ENCODE measurements at regions not wholly inside any gene's neighbourhood (a gene's known extent, or its start where the extent isn't known, plus 50 kb on each side); places are given as distances from the start of the nearest gene placed in this dataset.

GRCh38 chr1:221290669-221291068 is 411.4 kb downstream of the HLX start:
- no peak for TF ChIP-seq CTCF (IDR thresholded peaks at IDR 0.05; ENCODE audit: insufficient read depth, low read length)
- TF ChIP-seq REST (IDR thresholded peaks at IDR 0.05; ENCODE audit: insufficient replicate concordance, low read depth): no peak
- TF ChIP-seq POLR2AphosphoS5 (IDR thresholded peaks at IDR 0.05; ENCODE audit: low read depth): no peak
- TF ChIP-seq SPI1 (IDR thresholded peaks at IDR 0.05; ENCODE audit: borderline replicate concordance, low read depth): no peak
- TF ChIP-seq GABPA (IDR thresholded peaks at IDR 0.05; ENCODE audit: low read depth): no peak
- Histone ChIP-seq H3K4me3 (replicated peaks; ENCODE audit: insufficient read depth, low read length) (no peak overlapping the region), H3K27ac (replicated peaks) (no peak overlapping the region), H3K27me3 (ENCODE audit: insufficient read depth, poor library complexity, severe bottlenecking) (no peaks in the 10 kb centered on the region)
- no peak for DNase-seq (ENCODE audit: low read depth in 1 of 2, low spot score in 1 of 2)

DNA sequence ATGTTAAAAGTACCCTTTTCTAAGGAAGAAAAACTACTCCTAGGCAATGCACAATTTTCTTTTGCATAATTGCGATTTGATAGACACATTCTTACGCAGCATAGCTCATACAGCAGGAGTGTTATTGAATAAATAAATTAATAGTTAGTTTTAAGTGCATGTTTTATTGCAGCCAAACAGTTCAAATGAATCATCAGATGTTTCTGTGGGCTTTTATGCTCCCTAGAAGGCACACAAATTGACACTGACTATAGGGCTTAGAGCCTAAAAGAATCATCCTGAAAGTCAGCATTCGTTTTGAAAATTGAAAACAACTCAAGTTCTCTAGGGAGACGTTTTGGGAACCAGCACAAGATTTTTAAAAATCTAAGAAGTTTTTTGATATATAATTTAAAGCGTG is 411.9 kb downstream of the HLX start:
- H3K27ac ChIP-seq (replicated peaks): no peak overlapping the region
- H3K4me3 ChIP-seq (replicated peaks; ENCODE audit: insufficient read depth, low read length): no peak overlapping the region
- TF ChIP-seq CTCF (IDR thresholded peaks at IDR 0.05; ENCODE audit: insufficient read depth, low read length): no peak
- TF ChIP-seq REST (IDR thresholded peaks at IDR 0.05; ENCODE audit: insufficient replicate concordance, low read depth): no peak
- TF ChIP-seq GABPA (IDR thresholded peaks at IDR 0.05; ENCODE audit: low read depth): no peak
- no peak for TF ChIP-seq POLR2AphosphoS5 (IDR thresholded peaks at IDR 0.05; ENCODE audit: low read depth)
- TF ChIP-seq SPI1 (IDR thresholded peaks at IDR 0.05; ENCODE audit: borderline replicate concordance, low read depth): no peak
- no peaks in the 10 kb centered on the region for H3K27me3 ChIP-seq (ENCODE audit: insufficient read depth, poor library complexity, severe bottlenecking)
- no peak for DNase-seq (ENCODE audit: low read depth in 1 of 2, low spot score in 1 of 2)

DNA sequence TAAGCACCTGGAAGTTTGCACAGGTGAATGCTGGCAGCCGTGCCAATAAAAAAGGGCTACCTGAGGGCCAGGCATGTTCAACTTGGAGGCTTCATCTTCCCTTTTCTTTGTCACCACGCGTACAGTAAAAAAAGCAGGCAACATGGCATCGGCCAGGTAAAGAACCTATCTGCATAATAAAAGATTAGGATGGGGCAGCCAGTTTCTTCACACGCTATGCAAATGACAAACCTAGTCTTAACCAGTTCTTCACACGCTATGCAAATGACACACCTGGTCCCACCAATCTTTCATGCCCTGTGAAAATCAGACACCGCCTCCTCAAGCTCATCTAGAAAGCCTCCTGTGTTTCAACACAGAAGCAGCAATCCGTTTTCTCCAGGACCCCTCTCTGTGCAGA is 413.4 kb downstream of the HLX start:
- TF ChIP-seq SPI1 (IDR thresholded peaks at IDR 0.05; ENCODE audit: borderline replicate concordance, low read depth): no peak
- TF ChIP-seq REST (IDR thresholded peaks at IDR 0.05; ENCODE audit: insufficient replicate concordance, low read depth): no peak
- no peak overlapping the region for H3K4me3 ChIP-seq (replicated peaks; ENCODE audit: insufficient read depth, low read length)
- no peaks in the 10 kb centered on the region for H3K27me3 ChIP-seq (ENCODE audit: insufficient read depth, poor library complexity, severe bottlenecking)
- H3K27ac ChIP-seq (replicated peaks): no peak overlapping the region
- no peak for DNase-seq (ENCODE audit: low read depth in 1 of 2, low spot score in 1 of 2)

- peak in 1 of 2 experiments; percentile 10 for DNase-seq (ENCODE audit: low read depth in 1 of 2, low spot score in 1 of 2)
- TF ChIP-seq GABPA (IDR thresholded peaks at IDR 0.05; ENCODE audit: low read depth): no peak
- no peak for TF ChIP-seq POLR2AphosphoS5 (IDR thresholded peaks at IDR 0.05; ENCODE audit: low read depth)
- no peak for TF ChIP-seq REST (IDR thresholded peaks at IDR 0.05; ENCODE audit: insufficient replicate concordance, low read depth)
- no peak for TF ChIP-seq CTCF (IDR thresholded peaks at IDR 0.05; ENCODE audit: insufficient read depth, low read length)
- no peak for TF ChIP-seq SPI1 (IDR thresholded peaks at IDR 0.05; ENCODE audit: borderline replicate concordance, low read depth)
- H3K27ac ChIP-seq (replicated peaks): no peak overlapping the region
- H3K27me3 ChIP-seq (ENCODE audit: insufficient read depth, poor library complexity, severe bottlenecking): no peaks in the 10 kb centered on the region
- no peak overlapping the region for H3K4me3 ChIP-seq (replicated peaks; ENCODE audit: insufficient read depth, low read length)
These were observed 415.0 kb downstream of the HLX start for GRCh38 chr1:221294242-221294641.
